Panc1 (cell line): ENCODE measurements at regions not wholly inside any gene's neighbourhood (a gene's known extent, or its start where the extent isn't known, plus 50 kb on each side); places are given as distances from the start of the nearest gene placed in this dataset.

Experiments
- ATAC-seq: fragments of 200-7000 bp; cut with Tn5 transposase; 2 replicates; pipeline ENCODE4 v1.9.1; 2020; ENCODE audit warnings: mild to moderate bottlenecking, moderate library complexity
- BruUV-seq: library from RNA; stranded (reverse); fragments of 400-500 nt; replicated peaks from 2 replicates; lab custom pipeline; 2021; lab: Mats Ljungman, UMichigan
- CTCF ChIA-PET: fragments of 300-600 bp; sonication (Branson Sonifier 250); formaldehyde crosslinking; loops from one replicate; lab custom pipeline; 2022; ENCODE audit warnings: antibody characterized with exemption; lab: Charles Lee
- POLR2A ChIA-PET: fragments of 300-600 bp; sonication (Branson Sonifier 250); formaldehyde crosslinking; loops from one replicate; lab custom pipeline; 2022; ENCODE audit warnings: antibody characterized with exemption; lab: Charles Lee
- DNase-seq: peaks from one replicate; pipeline ENCODE4 v3.0.0-alpha.2; 2010; ENCODE audit warnings: low read depth, low spot score
- H3K27ac ChIP-seq: 2 replicates; pipeline ENCODE4 v1.5.1; 2011; ENCODE audit warnings: mild to moderate bottlenecking, low read length, inconsistent platforms
- H3K27me3 ChIP-seq: fragments of 200-500 bp; sonication (Bioruptor generic); 2 replicates; pipeline ENCODE4 v1.6.0; 2014; ENCODE audit warnings: low read length, inconsistent platforms; ENCODE audit not compliant: control insufficient read depth, insufficient read depth
- H3K36me3 ChIP-seq: fragments of 200-500 bp; sonication (Bioruptor generic); 2 replicates; pipeline ENCODE4 v1.5.1; 2014; ENCODE audit warnings: inconsistent platforms, mild to moderate bottlenecking, low read length, moderate library complexity; ENCODE audit not compliant: control insufficient read depth, insufficient read depth
- H3K4me1 ChIP-seq: 2 replicates; pipeline ENCODE4 v1.5.1; 2011; ENCODE audit warnings: inconsistent platforms, mild to moderate bottlenecking, low read length, moderate library complexity; ENCODE audit not compliant: control insufficient read depth, insufficient read depth
- H3K4me3 ChIP-seq, 2 experiments: 2 replicates each; pipeline ENCODE4 v1.5.1; 2011 to 2012; ENCODE audit warnings: low read depth in 2 of 2, low read length in 2 of 2, mild to moderate bottlenecking in 2 of 2, inconsistent platforms in 1 of 2, moderate library complexity in 1 of 2
- H3K9me3 ChIP-seq: fragments of 200-500 bp; sonication (Bioruptor generic); 2 replicates; pipeline ENCODE4 v1.5.1; 2014; ENCODE audit warnings: low read depth, mild to moderate bottlenecking, inconsistent platforms, low read length, moderate library complexity; ENCODE audit not compliant: control insufficient read depth, insufficient read depth
- CTCF ChIP-seq: fragments of 450-650 bp; IDR thresholded peaks from 2 replicates; pipeline ENCODE4 v1.5.1; 2017; ENCODE audit warnings: mild to moderate bottlenecking
- POLR2AphosphoS5 ChIP-seq: IDR thresholded peaks from 2 replicates; pipeline ENCODE4 v1.6.1; 2012; ENCODE audit warnings: mild to moderate bottlenecking, low read depth, low read length, moderate library complexity
- REST ChIP-seq, 2 experiments: IDR thresholded peaks; 2 replicates each; pipeline ENCODE4 v1.6.1; 2011 to 2012; ENCODE audit warnings: low read depth in 2 of 2, control low read depth in 1 of 2, low read length in 1 of 2, mild to moderate bottlenecking in 1 of 2, moderate library complexity in 1 of 2; ENCODE audit not compliant: insufficient read depth in 1 of 2
- SIN3A ChIP-seq: IDR thresholded peaks from 2 replicates; pipeline ENCODE4 v1.6.1; 2012; ENCODE audit warnings: low read depth, mild to moderate bottlenecking, low read length, moderate library complexity, borderline replicate concordance; ENCODE audit not compliant: insufficient read depth
- TCF7L2 ChIP-seq: IDR thresholded peaks from 2 replicates; pipeline ENCODE4 v1.6.1; 2011; ENCODE audit warnings: mild to moderate bottlenecking, low read depth, low read length, inconsistent platforms
- in situ Hi-C: cut with HindIII; loops from 2 replicates; pipeline ENCODE4 v1.10.0; 2016; ENCODE audit warnings: low sequenced_read_pairs, low pct_unique_long_range_greater_than_20kb
- intact Hi-C: fragments of 100-400 bp; cut with micrococcal nuclease; formaldehyde crosslinking; loops from one replicate; pipeline ENCODE4 v1.10.0; 2022; ENCODE audit not compliant: unreplicated experiment

GRCh38 chr7:89666136-89666835, 488.0 kb upstream of the STEAP1 start:
- CTCF ChIA-PET = no interaction called here
- H3K36me3 ChIP-seq = no peaks in the 10 kb centered on the region
- no peaks in the 10 kb centered on the region for H3K4me1 ChIP-seq
- POLR2A ChIA-PET = no interaction called here
- intact Hi-C loops = no loop called here
- BruUV-seq = no TSS peak
- TF ChIP-seq REST (IDR thresholded peaks at IDR 0.05; ENCODE audit: insufficient read depth in 1 of 2, low read depth in 2 of 2, low read length in 1 of 2) (no peak), POLR2AphosphoS5 (no peak), TCF7L2 (no peak), CTCF (no peak), SIN3A (no peak)
- in situ Hi-C loops = no loop called here
- no peak overlapping the region for H3K27ac ChIP-seq
- no peaks in the 10 kb centered on the region for H3K9me3 ChIP-seq
- no peak overlapping the region for H3K4me3 ChIP-seq
- no peak for DNase-seq
- no peak for ATAC-seq
- no peaks in the 10 kb centered on the region for H3K27me3 ChIP-seq

- in situ Hi-C loops (no loop called here), intact Hi-C loops (no loop called here)
- no TSS peak for BruUV-seq
- Histone ChIP-seq H3K27ac (no peak overlapping the region), H3K9me3 (no peaks in the 10 kb centered on the region), H3K27me3 (no peaks in the 10 kb centered on the region), H3K4me3 (no peak overlapping the region), H3K36me3 (no peaks in the 10 kb centered on the region), H3K4me1 (no peaks in the 10 kb centered on the region)
- ChIA-PET POLR2A (no interaction called here), CTCF (no interaction called here)
- ATAC-seq (no peak), DNase-seq (no peak)
- no peak for TF ChIP-seq REST (IDR thresholded peaks at IDR 0.05; ENCODE audit: insufficient read depth in 1 of 2, low read depth in 2 of 2, low read length in 1 of 2)
- TF ChIP-seq POLR2AphosphoS5 = no peak
- TF ChIP-seq CTCF = no peak
These were observed 474.1 kb upstream of the STEAP1 start for GRCh38 chr7:89680161-89680560.
